ENCODE measurements at regions not wholly inside any gene's neighbourhood (a gene's known extent, or its start where the extent isn't known, plus 50 kb on each side); places are given as distances from the start of the nearest gene placed in this dataset.

DNA sequence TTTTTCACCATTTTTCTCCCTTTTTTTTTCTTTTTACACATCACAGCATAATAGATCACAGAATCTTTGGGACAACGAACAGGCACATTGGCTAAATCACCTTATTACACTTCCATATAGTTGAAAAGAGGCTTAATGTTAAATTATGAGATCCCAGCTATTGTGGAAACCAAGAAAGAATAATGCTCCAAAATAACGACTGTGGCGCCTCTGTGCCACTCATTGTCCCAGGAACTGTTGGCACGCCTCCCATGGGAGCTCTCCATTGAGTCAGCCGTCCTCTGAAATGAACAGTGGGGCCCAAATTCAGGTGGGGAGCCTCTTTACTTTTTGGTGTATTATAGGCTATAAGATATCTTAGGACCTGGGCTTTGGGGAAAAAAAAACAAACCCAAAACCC, 82.2 kb upstream of the NFIB start:
- DNase-seq (ENCODE audit: low spot score), result no peak

DNA sequence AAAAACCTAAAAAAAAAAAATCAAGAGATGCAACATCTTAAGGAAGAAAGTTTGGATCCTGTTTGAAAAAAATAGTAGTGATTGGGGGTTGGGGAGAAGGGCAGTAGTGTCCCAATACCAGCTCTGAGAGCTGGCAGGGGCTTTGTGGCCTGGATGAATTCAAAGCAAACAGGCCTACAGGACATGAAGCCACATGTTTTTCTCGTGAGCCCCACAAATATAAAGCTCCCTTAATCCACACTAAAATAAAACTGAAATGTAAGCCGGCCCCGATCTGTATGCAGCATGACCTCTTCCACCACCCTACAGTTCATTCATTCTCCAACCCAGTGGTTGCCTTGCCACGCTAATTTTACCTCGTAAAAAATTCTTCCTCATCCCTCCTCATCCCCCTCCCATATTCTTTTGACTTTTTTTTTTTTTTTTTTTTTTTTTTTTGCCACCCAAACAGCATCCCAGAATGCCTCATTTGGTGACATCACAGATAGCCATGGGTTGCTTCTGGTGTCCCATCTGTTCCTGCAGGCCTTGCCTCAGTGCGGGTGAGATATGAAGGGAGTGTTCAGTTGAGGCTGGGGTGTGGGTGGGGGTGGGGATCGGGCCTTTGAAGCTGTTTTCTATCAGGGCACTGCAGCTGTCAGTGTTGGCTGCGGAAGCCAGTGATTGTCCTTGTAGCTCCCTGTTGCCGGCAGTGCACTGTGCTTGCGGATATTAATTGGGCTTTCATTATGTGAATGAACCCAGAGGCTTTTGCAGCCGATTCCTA, 81.6 kb upstream of the NFIB start:
- no peak for DNase-seq (ENCODE audit: low spot score)

DNA sequence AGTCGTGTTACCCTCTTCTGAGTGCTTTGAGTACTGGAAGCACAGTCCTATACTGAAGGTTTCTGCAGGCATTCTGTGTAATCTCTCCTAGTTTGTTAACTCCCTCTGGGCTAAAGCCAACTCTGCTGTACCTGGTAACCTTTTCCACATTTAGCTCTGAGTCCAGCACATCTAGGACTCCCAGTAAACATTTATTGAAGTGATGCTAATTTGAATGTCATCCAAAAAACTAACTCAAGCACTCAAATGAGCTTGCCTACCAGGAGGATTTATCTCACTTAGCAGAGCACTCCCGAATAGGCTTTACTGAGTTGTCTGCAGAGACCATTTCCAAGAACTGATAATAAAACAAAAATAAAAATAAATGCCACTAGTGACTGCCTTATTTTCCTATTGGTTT, 79.5 kb upstream of the NFIB start:
- no peak for DNase-seq (ENCODE audit: low spot score)

DNA sequence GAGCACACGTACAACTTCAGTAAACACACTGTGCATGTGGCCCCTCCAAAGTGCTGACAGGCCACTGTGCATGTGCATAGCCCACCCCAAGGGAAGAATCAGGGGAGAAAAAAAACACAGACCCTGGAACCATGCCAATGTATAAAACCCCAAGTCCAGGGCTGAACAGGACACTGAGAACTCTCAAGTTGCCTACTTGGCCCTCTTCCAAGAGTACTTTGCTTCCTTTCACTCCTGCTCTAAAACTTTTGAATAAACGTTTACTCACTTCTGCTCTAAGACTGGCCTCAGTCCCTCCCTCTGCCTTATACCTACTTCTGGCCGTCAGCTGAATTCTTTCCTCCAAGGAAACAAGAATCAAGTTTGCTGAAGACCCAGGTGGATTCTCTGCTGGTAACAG, 77.7 kb upstream of the NFIB start:
- no peak for DNase-seq (ENCODE audit: low spot score)

DNA sequence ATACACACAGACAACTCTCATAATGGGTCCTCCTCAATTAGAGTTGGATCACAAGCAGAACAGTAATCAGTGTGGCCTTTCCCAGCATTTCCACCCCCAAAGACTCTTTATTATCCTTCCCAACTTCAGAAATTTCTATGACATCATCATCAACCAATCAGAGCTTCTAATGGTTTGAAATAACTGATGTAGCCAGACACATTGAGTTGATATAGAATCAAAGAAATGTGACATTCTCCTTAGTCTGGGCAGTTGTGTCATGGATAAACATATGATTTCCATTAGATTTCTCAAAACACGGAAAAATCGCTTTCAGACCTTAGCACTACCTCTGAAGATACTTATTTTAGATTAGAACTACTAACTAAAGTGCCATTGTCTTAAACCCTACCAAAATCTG, 75.7 kb upstream of the NFIB start:
- DNase-seq (ENCODE audit: low spot score), result no peak

DNA sequence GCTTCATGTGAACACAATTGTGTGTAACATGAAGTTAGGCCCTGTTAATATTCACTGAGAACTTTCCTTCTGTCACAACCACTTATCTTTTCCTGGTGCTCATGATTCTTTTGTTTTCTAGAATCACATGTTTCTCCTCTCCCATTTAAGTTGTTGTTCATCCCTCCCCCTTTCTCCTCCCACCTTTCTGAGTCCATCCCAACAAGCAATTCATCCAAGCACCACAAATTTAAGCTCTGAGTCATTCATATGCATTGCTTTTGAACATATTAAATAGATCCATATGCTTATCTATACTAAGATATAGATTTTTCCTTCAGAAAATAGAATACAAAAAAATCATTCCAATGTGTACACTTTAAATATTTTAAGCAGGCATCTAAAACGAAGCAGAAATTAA, 75.2 kb upstream of the NFIB start:
- DNase-seq (ENCODE audit: low spot score), result no peak

DNA sequence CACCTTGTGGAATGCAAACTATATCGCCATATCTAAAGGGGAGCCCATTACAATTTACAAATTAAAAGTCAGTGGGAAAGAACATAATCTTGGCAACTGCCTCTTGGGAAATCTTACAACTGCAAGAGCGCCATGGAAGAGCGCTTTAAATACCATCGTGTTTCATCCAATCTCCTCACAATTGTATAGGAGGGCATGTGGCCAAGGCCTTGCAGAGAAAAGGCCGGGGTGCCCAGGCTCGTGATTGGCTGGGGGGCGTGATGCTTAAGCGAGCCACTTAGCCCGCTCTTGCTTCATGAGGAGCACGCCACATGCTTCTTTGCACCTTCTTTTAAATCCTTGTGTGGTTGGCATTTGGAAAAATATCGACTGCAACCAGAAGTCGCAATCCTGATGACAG, 69.8 kb upstream of the NFIB start:
- no peak for DNase-seq (ENCODE audit: low spot score)

DNA sequence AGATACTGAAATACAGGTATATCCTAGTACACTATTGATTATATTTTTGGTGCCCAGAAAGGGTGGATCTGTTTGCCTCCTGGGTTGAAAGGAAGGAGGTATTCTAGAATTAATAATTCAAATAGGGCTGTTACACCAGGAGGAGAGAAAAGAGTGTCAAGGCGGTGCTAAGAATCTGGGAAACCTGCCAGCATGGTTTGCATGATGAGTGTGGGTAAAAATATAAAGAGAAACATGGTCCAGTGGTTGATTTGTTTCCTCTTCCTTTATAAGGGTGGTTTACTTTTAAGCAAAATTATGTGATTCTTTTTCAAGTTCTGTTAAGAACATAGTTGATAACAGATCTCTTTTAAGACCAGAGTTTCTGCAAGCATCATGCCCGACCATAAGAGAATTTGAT, 69.4 kb upstream of the NFIB start:
- no peak for DNase-seq (ENCODE audit: low spot score)

DNA sequence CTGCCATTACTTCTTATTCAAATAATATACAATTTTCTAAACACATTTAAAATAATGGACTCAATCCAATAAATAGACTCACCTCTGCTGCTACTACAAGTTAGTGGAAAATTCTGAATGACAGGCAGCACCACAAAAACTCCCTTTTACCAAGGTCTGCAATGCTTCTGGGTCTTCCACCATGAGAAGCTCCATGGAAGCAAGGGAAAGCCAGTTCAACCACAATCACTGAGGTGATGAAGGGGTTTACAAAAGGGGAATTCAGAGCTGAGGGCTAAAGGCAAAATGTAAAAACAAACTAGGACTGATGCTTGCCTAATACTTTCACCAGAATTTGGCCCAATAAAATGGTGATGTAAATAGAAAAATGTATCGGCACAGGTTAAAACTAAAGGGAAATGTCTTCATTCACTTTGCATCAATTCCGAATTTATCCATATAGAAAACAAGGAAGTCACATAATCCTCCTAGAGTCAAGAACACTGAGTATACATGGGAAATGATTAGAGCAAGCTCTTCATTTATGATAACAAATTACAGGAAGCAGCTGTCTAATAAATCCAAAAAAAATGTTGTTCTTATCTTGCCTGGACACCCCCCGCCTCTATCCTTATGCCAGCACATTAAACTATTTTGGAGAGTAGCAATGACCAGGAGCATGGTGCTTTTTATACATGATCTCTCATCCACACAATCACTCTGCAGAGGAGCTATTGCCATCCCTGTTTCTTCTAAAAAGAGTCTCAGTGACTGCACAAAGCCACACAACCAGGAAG, 66.3 kb upstream of the NFIB start:
- no peak for DNase-seq (ENCODE audit: low spot score)

DNA sequence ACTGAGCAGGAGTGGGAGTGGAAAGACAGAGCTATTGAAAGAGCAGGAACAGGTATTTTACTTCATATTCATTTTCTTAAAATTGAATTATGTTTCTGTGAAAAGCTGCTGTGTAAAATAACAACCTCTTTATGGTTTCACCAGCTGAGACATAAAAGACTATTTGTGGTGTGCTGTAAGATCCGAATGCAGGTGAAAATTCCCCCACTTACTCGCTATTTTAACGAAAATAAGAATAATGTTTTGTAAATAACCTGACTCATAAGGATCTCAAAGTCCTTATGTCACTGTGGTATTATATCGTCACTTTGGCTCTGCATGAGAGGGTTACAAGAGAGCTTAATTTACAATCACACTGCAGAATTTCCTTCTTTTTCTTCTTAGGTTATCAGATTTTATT, 65.3 kb upstream of the NFIB start:
- no peak for DNase-seq (ENCODE audit: low spot score)

DNA sequence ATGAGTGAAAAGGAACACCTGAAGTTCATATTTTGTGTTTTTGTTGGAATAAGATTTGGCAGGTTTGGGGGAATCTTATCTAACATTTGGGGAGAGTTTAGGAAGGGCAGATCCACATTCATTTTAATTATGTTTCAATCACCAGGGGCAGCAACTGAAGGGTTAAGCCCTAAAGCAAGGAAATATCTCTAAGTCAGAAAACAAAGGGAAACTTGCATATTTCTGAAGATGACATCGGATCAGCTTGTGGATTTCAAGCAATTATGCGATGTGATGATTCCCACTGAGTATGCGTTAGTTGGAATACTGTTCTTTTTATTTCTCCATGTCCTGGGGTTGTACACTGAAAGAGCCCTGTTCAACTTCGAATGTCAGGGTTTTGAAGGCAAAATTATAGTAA, 59.8 kb upstream of the NFIB start:
- no peak for DNase-seq (ENCODE audit: low spot score)

DNA sequence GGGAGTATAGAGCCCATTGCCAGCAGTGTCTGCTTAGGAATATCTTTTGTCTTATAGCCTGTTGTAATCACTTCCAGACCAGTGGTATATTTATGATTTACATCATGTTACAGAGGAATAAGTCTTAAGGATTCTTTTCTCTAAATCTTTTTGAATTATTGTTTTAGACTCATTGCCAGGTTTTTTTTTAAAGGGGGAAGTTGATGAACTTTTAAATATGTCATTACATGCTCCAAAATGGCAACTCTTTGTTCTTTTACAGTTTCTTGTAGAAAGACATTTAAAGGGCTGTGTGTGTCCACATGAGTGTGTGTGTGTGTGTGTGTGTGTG, 59.4 kb upstream of the NFIB start:
- no peak for DNase-seq (ENCODE audit: low spot score)

DNA sequence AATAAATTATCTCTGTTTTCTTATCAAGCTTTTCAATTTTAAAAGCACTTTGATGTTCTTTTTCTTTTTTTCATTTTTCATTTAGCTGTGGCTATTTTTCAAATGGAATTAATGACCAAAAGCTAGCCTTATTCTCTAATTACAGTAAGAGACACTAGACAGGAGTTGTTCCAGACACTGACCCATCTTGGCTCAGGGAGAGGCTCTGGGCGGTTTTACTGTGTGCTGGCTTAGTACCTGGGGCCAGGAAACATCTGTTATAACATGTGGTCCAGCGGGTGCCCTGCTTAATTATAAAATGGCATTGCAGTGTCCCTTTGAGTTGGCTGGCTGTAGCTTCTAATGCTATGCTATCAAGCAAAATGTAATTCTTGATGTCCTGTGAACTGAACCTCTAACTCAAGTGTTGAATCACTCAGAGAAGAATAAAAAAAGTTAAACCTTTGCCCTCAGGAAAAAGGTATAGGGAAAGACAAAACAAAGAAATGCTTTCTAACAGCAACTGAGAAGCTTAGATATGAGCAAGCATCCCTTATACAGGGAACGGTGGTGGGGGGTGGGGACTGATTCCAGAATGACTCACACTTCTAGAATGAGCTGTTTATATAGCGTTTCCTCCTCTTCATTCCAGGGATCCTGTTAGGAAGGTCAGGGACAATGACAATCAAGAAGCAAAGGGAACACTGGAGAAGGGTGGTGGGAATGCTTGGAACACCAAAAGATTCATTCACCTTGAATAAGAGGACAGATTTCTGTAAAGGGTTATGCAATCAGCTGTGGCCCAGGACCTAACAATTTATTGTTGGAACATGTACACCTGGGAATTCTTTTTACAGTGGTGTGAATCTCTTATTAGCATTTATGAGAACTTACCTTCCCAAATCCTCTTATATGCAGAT, 58.7 kb upstream of the NFIB start:
- DNase-seq (ENCODE audit: low spot score), result no peak

DNA sequence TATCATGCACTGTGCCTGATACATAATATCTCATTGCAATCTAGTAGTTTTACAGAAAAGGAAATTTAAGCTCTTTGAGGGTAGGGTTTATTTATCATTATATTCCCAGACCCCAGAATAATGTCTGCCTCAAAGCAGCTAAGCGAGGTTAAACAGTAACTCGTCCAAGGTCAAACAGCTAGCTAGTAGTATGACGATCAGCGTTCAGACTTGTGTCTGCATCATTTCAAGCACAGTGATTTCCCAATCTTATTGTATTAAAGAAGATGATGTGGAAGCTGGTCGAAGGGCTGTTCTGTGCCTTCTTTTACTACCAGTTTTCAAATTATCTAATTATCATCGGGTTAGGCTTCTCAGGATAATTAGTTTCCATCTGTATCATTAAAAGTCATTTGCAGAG, 55.1 kb upstream of the NFIB start:
- DNase-seq (ENCODE audit: low spot score), result no peak

DNA sequence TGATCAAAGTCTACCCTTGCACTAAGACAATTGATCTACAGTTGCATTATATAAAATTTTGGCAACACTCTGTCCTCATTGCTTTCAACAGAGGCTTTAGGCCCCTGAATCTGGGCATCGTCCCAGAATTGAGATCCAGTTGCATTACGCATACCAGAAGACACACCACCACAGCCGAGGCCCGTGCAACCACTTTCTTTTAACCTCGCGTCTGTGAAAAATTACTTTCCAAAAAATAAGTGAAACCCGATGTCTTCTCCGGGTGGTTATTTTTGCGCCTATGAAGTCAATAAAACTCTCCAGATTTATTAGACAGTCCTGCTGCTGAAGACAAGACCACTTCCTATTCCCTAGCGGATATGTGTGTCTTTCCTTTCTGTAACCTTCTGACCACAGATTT, 52.1 kb upstream of the NFIB start:
- no peak for DNase-seq (ENCODE audit: low spot score)

DNA sequence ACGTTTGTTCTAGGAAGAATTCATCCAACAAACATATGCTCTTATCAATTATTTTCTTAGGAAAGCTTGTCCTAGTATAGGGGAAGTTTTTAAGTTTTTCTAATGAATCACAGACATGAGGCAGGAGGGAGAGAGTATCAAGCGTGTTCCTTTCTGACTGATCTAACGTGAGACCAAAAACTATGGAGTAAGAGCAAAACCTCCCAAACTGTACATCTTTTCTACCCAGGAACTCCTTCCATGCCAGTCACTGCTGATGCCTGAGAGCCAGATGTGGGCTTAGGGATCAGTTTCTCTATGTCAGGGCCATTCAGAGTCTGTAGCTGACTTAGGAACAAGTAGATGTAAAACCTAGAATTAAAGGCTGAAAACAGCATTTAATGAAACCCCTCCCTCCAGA, 51.7 kb upstream of the NFIB start:
- no peak for DNase-seq (ENCODE audit: low spot score)

Data from ureter (tissue), 1 donor.